ENCODE measurements at regions not wholly inside any gene's neighbourhood (a gene's known extent, or its start where the extent isn't known, plus 50 kb on each side); places are given as distances from the start of the nearest gene placed in this dataset.

DNA sequence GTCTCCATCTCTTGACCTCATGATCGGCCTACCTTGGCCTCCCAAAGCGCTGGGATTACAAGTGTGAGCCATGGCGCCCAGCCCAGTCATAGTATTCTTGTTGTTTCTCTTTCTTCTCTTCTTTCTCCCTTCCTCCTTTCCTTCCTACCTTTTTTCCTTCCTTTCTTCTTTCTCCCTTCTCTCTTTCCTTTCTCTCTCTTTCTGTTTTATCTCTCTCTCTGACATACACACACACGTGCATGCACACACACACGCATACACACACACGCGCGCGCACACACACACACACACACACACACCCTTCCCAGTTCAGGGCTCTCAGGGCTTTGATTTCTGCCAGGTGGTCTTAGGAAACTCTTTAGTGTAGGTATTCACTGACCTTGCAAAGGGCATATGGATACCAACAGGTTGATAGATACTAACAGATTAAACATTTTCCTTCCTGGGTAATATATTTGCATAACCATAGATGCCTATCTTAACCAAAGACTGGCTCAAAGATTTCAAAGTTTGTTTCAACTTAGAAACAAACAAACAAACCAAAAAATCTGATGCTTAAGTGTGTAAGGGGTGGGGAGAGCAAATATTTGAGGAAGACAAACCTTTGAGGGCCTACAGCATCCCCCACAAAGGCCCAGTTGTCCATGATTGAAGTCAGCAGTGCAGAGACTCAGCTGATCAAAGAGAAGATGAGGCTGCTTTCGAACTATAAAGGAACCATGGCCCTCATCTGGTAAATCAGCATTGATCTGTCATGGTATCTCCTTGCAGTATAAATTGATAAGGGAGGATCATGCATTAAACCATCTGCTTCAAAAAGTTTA is 288.2 kb upstream of the SEMA6A start:
- Histone ChIP-seq H3K79me2 (ENCODE audit: control insufficient read depth, insufficient read depth, low read length) (no peaks in the 10 kb centered on the region), H3K27ac (ENCODE audit: control insufficient read depth, insufficient read depth, low read length) (no peak overlapping the region), H3K9me1 (ENCODE audit: control insufficient read depth, extremely low read depth, insufficient read depth, low read length) (no peaks in the 10 kb centered on the region), H2AFZ (ENCODE audit: control insufficient read depth, low read length) (no peak overlapping the region), H3K9me3 (ENCODE audit: control insufficient read depth, low read depth, low read length) (no peaks in the 10 kb centered on the region), H3K36me3 (ENCODE audit: control insufficient read depth in 2 of 2, extremely low read depth in 1 of 2, insufficient read depth in 2 of 2, low read length in 2 of 2) (no peaks in the 10 kb centered on the region), H3K27me3 (ENCODE audit: control insufficient read depth, extremely low read depth, insufficient read depth, low read length) (no peaks in the 10 kb centered on the region), H4K20me1 (ENCODE audit: control insufficient read depth, extremely low read depth, insufficient read depth, low read length) (no peaks in the 10 kb centered on the region), H3K4me1 (ENCODE audit: control insufficient read depth, extremely low read depth, insufficient read depth, low read length) (no peaks in the 10 kb centered on the region), H3K4me3 (ENCODE audit: control insufficient read depth in 2 of 3, extremely low read depth in 1 of 3, insufficient read depth in 2 of 3, low read depth in 1 of 3, low read length in 3 of 3) (no peak overlapping the region), H3K4me2 (ENCODE audit: control insufficient read depth, extremely low read depth, insufficient read depth, low read depth, low read length) (no peak overlapping the region), H3K9ac (ENCODE audit: control insufficient read depth, extremely low read depth, insufficient read depth, low read length) (no peak overlapping the region)
- FAIRE-seq: no peak
- TF ChIP-seq EZH2 (IDR thresholded peaks at IDR 0.05; ENCODE audit: low read length) (no peak), CTCF (optimal IDR thresholded peaks at IDR 0.05 in 1 of 3, IDR thresholded peaks at IDR 0.05 in 1 of 3, conservative IDR thresholded peaks at IDR 0.05 in 1 of 3; ENCODE audit: extremely low read depth in 1 of 3, insufficient read depth in 2 of 3, low read length in 3 of 3) (no peak)
- no peak for DNase-seq (ENCODE audit: low read depth, low spot score)
- dilution Hi-C loops (cut with MboI; ENCODE audit: extremely low pct_ligation_motif_present, low sequenced_read_pairs): no loop called here

- H3K4me3 ChIP-seq (ENCODE audit: control insufficient read depth in 2 of 3, extremely low read depth in 1 of 3, insufficient read depth in 2 of 3, low read depth in 1 of 3, low read length in 3 of 3): no peak overlapping the region
- H3K27ac ChIP-seq (ENCODE audit: control insufficient read depth, insufficient read depth, low read length): no peak overlapping the region
- H3K4me1 ChIP-seq (ENCODE audit: control insufficient read depth, extremely low read depth, insufficient read depth, low read length): no peaks in the 10 kb centered on the region
- no peaks in the 10 kb centered on the region for H3K9me3 ChIP-seq (ENCODE audit: control insufficient read depth, low read depth, low read length)
- H3K9ac ChIP-seq (ENCODE audit: control insufficient read depth, extremely low read depth, insufficient read depth, low read length): no peak overlapping the region
- dilution Hi-C loops (cut with MboI; ENCODE audit: extremely low pct_ligation_motif_present, low sequenced_read_pairs): no loop called here
- H3K27me3 ChIP-seq (ENCODE audit: control insufficient read depth, extremely low read depth, insufficient read depth, low read length): no peaks in the 10 kb centered on the region
- no peak overlapping the region for H2AFZ ChIP-seq (ENCODE audit: control insufficient read depth, low read length)
- H3K36me3 ChIP-seq (ENCODE audit: control insufficient read depth in 2 of 2, extremely low read depth in 1 of 2, insufficient read depth in 2 of 2, low read length in 2 of 2): no peaks in the 10 kb centered on the region
- no peak overlapping the region for H3K4me2 ChIP-seq (ENCODE audit: control insufficient read depth, extremely low read depth, insufficient read depth, low read depth, low read length)
- no peaks in the 10 kb centered on the region for H3K9me1 ChIP-seq (ENCODE audit: control insufficient read depth, extremely low read depth, insufficient read depth, low read length)
- no peaks in the 10 kb centered on the region for H4K20me1 ChIP-seq (ENCODE audit: control insufficient read depth, extremely low read depth, insufficient read depth, low read length)
- FAIRE-seq (no peak), DNase-seq (ENCODE audit: low read depth, low spot score) (no peak)
- H3K79me2 ChIP-seq (ENCODE audit: control insufficient read depth, insufficient read depth, low read length): no peaks in the 10 kb centered on the region
- no peak for TF ChIP-seq EZH2 (IDR thresholded peaks at IDR 0.05; ENCODE audit: low read length)
- no peak for TF ChIP-seq CTCF (optimal IDR thresholded peaks at IDR 0.05 in 1 of 3, IDR thresholded peaks at IDR 0.05 in 1 of 3, conservative IDR thresholded peaks at IDR 0.05 in 1 of 3; ENCODE audit: extremely low read depth in 1 of 3, insufficient read depth in 2 of 3, low read length in 3 of 3)
These were observed 287.0 kb upstream of the SEMA6A start for GRCh38 chr5:116861666-116862065.

All from keratinocyte (primary cell).